22Rv1 (cell line): ENCODE measurements at regions not wholly inside any gene's neighbourhood (a gene's known extent, or its start where the extent isn't known, plus 50 kb on each side); places are given as distances from the start of the nearest gene placed in this dataset.

Experiments used
- CTCF ChIP-seq: fragments of 450-650 bp; IDR thresholded peaks from 2 replicates; pipeline ENCODE4 v1.5.1; 2017; ENCODE audit warnings: mild to moderate bottlenecking
- ZFX ChIP-seq: fragments of 450-650 bp; IDR thresholded peaks from 2 replicates; pipeline ENCODE4 v1.6.1; 2017; ENCODE audit warnings: antibody characterized with exemption, borderline replicate concordance

GRCh38 chr22:27648853-27649252, 152.7 kb downstream of the MN1 start:
- TF ChIP-seq CTCF (no peak), ZFX (no peak)
